ENCODE measurements at regions not wholly inside any gene's neighbourhood (a gene's known extent, or its start where the extent isn't known, plus 50 kb on each side); places are given as distances from the start of the nearest gene placed in this dataset.

DNA sequence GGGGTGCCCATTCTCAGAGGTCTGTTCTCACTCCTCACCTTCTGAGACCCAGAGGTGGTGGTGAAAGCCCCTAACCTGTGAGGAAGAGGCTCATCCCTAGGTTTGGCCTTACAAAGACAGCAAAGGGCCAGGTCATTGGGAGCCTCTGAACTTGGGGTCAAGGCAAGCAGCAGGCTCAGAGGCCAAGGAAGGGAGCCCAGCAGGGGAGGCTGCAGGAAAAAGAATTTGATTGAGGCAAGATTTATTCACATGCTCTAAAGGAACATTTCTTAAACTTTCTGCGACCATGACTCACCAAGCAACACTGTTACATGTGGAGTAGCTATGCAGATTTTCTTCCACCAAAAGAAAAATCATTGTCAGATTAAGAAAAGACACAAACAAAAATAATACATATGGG is 132.5 kb upstream of the SYT6 start:
- TF ChIP-seq, protein P1, sequence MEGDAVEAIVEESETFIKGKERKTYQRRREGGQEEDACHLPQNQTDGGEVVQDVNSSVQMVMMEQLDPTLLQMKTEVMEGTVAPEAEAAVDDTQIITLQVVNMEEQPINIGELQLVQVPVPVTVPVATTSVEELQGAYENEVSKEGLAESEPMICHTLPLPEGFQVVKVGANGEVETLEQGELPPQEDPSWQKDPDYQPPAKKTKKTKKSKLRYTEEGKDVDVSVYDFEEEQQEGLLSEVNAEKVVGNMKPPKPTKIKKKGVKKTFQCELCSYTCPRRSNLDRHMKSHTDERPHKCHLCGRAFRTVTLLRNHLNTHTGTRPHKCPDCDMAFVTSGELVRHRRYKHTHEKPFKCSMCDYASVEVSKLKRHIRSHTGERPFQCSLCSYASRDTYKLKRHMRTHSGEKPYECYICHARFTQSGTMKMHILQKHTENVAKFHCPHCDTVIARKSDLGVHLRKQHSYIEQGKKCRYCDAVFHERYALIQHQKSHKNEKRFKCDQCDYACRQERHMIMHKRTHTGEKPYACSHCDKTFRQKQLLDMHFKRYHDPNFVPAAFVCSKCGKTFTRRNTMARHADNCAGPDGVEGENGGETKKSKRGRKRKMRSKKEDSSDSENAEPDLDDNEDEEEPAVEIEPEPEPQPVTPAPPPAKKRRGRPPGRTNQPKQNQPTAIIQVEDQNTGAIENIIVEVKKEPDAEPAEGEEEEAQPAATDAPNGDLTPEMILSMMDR (IDR thresholded peaks at IDR 0.05; ENCODE audit: poor library complexity, severe bottlenecking): no peak
- no peak for TF ChIP-seq EP300 (conservative IDR thresholded peaks at IDR 0.05; ENCODE audit: poor library complexity, severe bottlenecking)
